H1 (cell line): ENCODE measurements at regions not wholly inside any gene's neighbourhood (a gene's known extent, or its start where the extent isn't known, plus 50 kb on each side); places are given as distances from the start of the nearest gene placed in this dataset.

ENCODE experiments used
- CTCF ChIA-PET: fragments of 300-600 bp; sonication (Branson Sonifier 250); formaldehyde crosslinking; loops from one replicate; lab custom pipeline; 2021; ENCODE audit not compliant: partially characterized antibody; lab: Charles Lee
- POLR2A ChIA-PET: fragments of 300-600 bp; sonication (Branson Sonifier 250); formaldehyde crosslinking; loops from one replicate; lab custom pipeline; 2021; ENCODE audit warnings: inconsistent platforms; ENCODE audit not compliant: partially characterized antibody; lab: Charles Lee
- DNase-seq, 2 experiments: peaks; one replicate each; pipeline versions ENCODE4 v3.0.0 to v3.0.0-alpha.2; 2010 to 2022; ENCODE audit warnings: low spot score in 2 of 2, low read depth in 1 of 2, mixed read lengths in 1 of 2
- FAIRE-seq: peaks from 2 replicates; lab custom pipeline; 2011; peaks lifted over from hg19 to GRCh38; lab: Jason Lieb, UNC
- H2AFZ ChIP-seq: 2 replicates; pipeline ENCODE4 v1.8.1; 2012; ENCODE audit warnings: low read length, inconsistent platforms
- H2AK5ac ChIP-seq: 2 replicates; pipeline ENCODE4 v1.6.1; 2013; ENCODE audit warnings: low read depth, low read length
- H2BK120ac ChIP-seq: replicated peaks from 2 replicates; pipeline ENCODE3; 2013; ENCODE audit warnings: low read depth, low read length, inconsistent platforms
- H2BK12ac ChIP-seq: 2 replicates; pipeline ENCODE4 v1.6.1; 2013; ENCODE audit warnings: low read depth, low read length
- H2BK15ac ChIP-seq: 2 replicates; pipeline ENCODE4 v1.6.1; 2013; ENCODE audit warnings: low read length
- H2BK20ac ChIP-seq: 2 replicates; pipeline ENCODE4 v1.6.1; 2013; ENCODE audit warnings: low read length
- H2BK5ac ChIP-seq: 2 replicates; pipeline ENCODE4 v1.6.1; 2013; ENCODE audit warnings: low read depth, low read length
- H3K14ac ChIP-seq: 2 replicates; pipeline ENCODE4 v1.6.1; 2013; ENCODE audit warnings: inconsistent platforms; ENCODE audit not compliant: insufficient read length
- H3K18ac ChIP-seq: 2 replicates; pipeline ENCODE4 v1.6.1; 2013; ENCODE audit warnings: low read length; ENCODE audit errors: extremely low read depth
- H3K23ac ChIP-seq: 2 replicates; pipeline ENCODE4 v1.6.1; 2013; ENCODE audit warnings: inconsistent platforms; ENCODE audit not compliant: insufficient read length
- H3K23me2 ChIP-seq: 2 replicates; pipeline ENCODE4 v1.6.1; 2013; ENCODE audit warnings: low read depth, low read length
- H3K27ac ChIP-seq: 2 replicates; pipeline ENCODE4 v1.6.1; 2011; ENCODE audit warnings: low read depth, low read length, inconsistent platforms
- H3K27me3 ChIP-seq, 4 experiments: replicated peaks in 1 of 4; 1 replicate in 1 of 4; 2 replicates in 3 of 4; pipeline versions ENCODE4 v1.6.1 to v1.8.1; 2011 to 2013; ENCODE audit warnings: low read length in 3 of 4, mild to moderate bottlenecking in 3 of 4, inconsistent platforms in 2 of 4, mixed read lengths in 2 of 4, moderate library complexity in 1 of 4; ENCODE audit not compliant: control insufficient read depth in 3 of 4, insufficient read depth in 3 of 4; ENCODE audit errors: extremely low read depth in 1 of 4
- H3K36me3 ChIP-seq, 4 experiments: 2 replicates each; pipeline versions ENCODE4 v1.6.1 to v1.8.1; 2011 to 2013; ENCODE audit warnings: mild to moderate bottlenecking in 4 of 4, low read length in 3 of 4, moderate library complexity in 2 of 4, control low read depth in 1 of 4, inconsistent platforms in 1 of 4; ENCODE audit not compliant: insufficient read depth in 4 of 4, control insufficient read depth in 2 of 4
- H3K4ac ChIP-seq: replicated peaks from 2 replicates; pipeline ENCODE3; 2013; ENCODE audit warnings: low read length, low read depth, mixed read lengths, inconsistent platforms; ENCODE audit not compliant: insufficient read length
- H3K4me1 ChIP-seq, 4 experiments: replicated peaks in 1 of 4; 1 replicate in 1 of 4; 2 replicates in 3 of 4; pipeline versions ENCODE4 v1.6.1 to v1.8.1; 2011 to 2013; ENCODE audit warnings: low read length in 3 of 4, inconsistent platforms in 2 of 4, mixed read lengths in 1 of 4; ENCODE audit not compliant: insufficient read depth in 4 of 4, control insufficient read depth in 3 of 4
- H3K4me2 ChIP-seq, 2 experiments: 2 replicates each; pipeline versions ENCODE4 v1.6.1 to v1.8.1; 2011 to 2013; ENCODE audit warnings: low read depth in 2 of 2, low read length in 2 of 2, control low read depth in 1 of 2, inconsistent platforms in 1 of 2, mild to moderate bottlenecking in 1 of 2; ENCODE audit not compliant: insufficient read depth in 1 of 2
- H3K4me3 ChIP-seq, 4 experiments: fragments of 200-600, 300-600 bp in 1 of 4; sonication (generic), shearing (Covaris generic), sonication (Bioruptor Twin) in 1 of 4; 2 replicates each; pipeline versions ENCODE4 v1.5.1 to v1.8.1; 2011 to 2016; ENCODE audit warnings: low read length in 4 of 4, low read depth in 3 of 4, control low read depth in 2 of 4, inconsistent platforms in 2 of 4, mild to moderate bottlenecking in 2 of 4, mixed read lengths in 1 of 4, moderate library complexity in 1 of 4; ENCODE audit not compliant: insufficient read depth in 2 of 4; ENCODE audit errors: extremely low read depth in 1 of 4
- H3K56ac ChIP-seq: replicated peaks from 2 replicates; pipeline ENCODE3; 2013; ENCODE audit warnings: low read depth, mild to moderate bottlenecking, mixed read lengths, low read length, inconsistent platforms; ENCODE audit not compliant: insufficient read length
- H3K79me1 ChIP-seq: 2 replicates; pipeline ENCODE4 v1.6.1; 2013; ENCODE audit warnings: low read depth, low read length, control low read depth
- H3K79me2 ChIP-seq, 2 experiments: 2 replicates each; pipeline versions ENCODE4 v1.6.1 to v1.8.1; 2012 to 2013; ENCODE audit warnings: low read length in 2 of 2, mild to moderate bottlenecking in 2 of 2, inconsistent platforms in 1 of 2; ENCODE audit not compliant: insufficient read depth in 2 of 2, control insufficient read depth in 1 of 2
- H3K9ac ChIP-seq, 4 experiments: replicated peaks in 1 of 4; 1 replicate in 1 of 4; 2 replicates in 3 of 4; pipeline versions ENCODE4 v1.6.1 to v1.8.1; 2011 to 2013; ENCODE audit warnings: low read depth in 3 of 4, low read length in 3 of 4, control low read depth in 2 of 4, mild to moderate bottlenecking in 2 of 4, moderate library complexity in 2 of 4, inconsistent platforms in 1 of 4; ENCODE audit errors: extremely low read depth in 1 of 4
- H3K9me3 ChIP-seq, 2 experiments: 2 replicates each; pipeline versions ENCODE4 v1.6.1 to v1.8.1; 2012 to 2013; ENCODE audit warnings: mild to moderate bottlenecking in 2 of 2, moderate library complexity in 2 of 2, control low read depth in 1 of 2, inconsistent platforms in 1 of 2, low read depth in 1 of 2, low read length in 1 of 2, mixed read lengths in 1 of 2; ENCODE audit not compliant: insufficient read depth in 2 of 2
- H4K20me1 ChIP-seq, 2 experiments: replicated peaks in 1 of 2; 2 replicates each; pipeline versions ENCODE3 to v1.8.1; 2011 to 2013; ENCODE audit warnings: inconsistent platforms in 2 of 2, low read length in 2 of 2, mild to moderate bottlenecking in 1 of 2; ENCODE audit not compliant: insufficient read depth in 2 of 2, control insufficient read depth in 1 of 2
- H4K5ac ChIP-seq: 2 replicates; pipeline ENCODE4 v1.6.1; 2013; ENCODE audit warnings: low read length, low read depth, mixed read lengths, inconsistent platforms; ENCODE audit not compliant: insufficient read length
- H4K8ac ChIP-seq: 2 replicates; pipeline ENCODE4 v1.8.0; 2013; ENCODE audit warnings: mild to moderate bottlenecking, moderate library complexity, low read length, inconsistent platforms; ENCODE audit not compliant: insufficient read depth; ENCODE audit errors: extremely low read depth
- H4K91ac ChIP-seq: replicated peaks from 2 replicates; pipeline ENCODE3; 2013; ENCODE audit warnings: low read length, mixed read lengths, inconsistent platforms; ENCODE audit not compliant: insufficient read length
- ASH2L ChIP-seq: fragments of 200-600, 300-600 bp; sonication (generic); IDR thresholded peaks from one replicate; pipeline ENCODE4 v1.7.1; 2017; ENCODE audit warnings: low read length
- BCL11A ChIP-seq, 2 experiments: IDR thresholded peaks; one replicate each; pipeline ENCODE4 v1.6.1; 2011; ENCODE audit warnings: low read depth in 2 of 2, low read length in 2 of 2, mild to moderate bottlenecking in 2 of 2
- CBX5 ChIP-seq: fragments of 300-800, 300-1000 bp; sonication (generic); IDR thresholded peaks from 2 replicates; pipeline ENCODE4 v1.7.1; 2016; ENCODE audit warnings: antibody characterized with exemption, low read length, low read depth
- CHD1 ChIP-seq: IDR thresholded peaks from 2 replicates; pipeline ENCODE4 v1.6.1; 2012; ENCODE audit warnings: low read depth, low read length, improper control_type of control experiment
- CTCF ChIP-seq, 3 experiments: IDR thresholded peaks; 1 replicate in 2 of 3; 2 replicates in 1 of 3; pipeline versions ENCODE4 v1.5.1 to v1.6.1; 2011; ENCODE audit warnings: low read length in 3 of 3, mild to moderate bottlenecking in 3 of 3, inconsistent platforms in 2 of 3, low read depth in 1 of 3, moderate library complexity in 1 of 3; ENCODE audit not compliant: insufficient read depth in 1 of 3; ENCODE audit errors: control extremely low read depth in 1 of 3
- EZH2 ChIP-seq: fragments of 200-600 bp; sonication (generic); IDR thresholded peaks from 2 replicates; pipeline ENCODE4 v1.7.1; 2012; ENCODE audit warnings: low read depth, mild to moderate bottlenecking, moderate library complexity, low read length, inconsistent platforms; ENCODE audit not compliant: severe bottlenecking
- HDAC6 ChIP-seq: IDR thresholded peaks from one replicate; pipeline ENCODE4 v1.7.1; 2012; ENCODE audit warnings: low read depth, mild to moderate bottlenecking, inconsistent platforms, low read length, moderate library complexity
- POLR2AphosphoS5 ChIP-seq: IDR thresholded peaks from 2 replicates; pipeline ENCODE4 v1.6.1; 2011; ENCODE audit warnings: low read depth, low read length
- SP2 ChIP-seq: IDR thresholded peaks from 2 replicates; pipeline ENCODE4 v1.6.1; 2012; ENCODE audit warnings: mild to moderate bottlenecking, low read length, inconsistent platforms
- WGBS, 2 experiments: shearing (Covaris generic) in 1 of 2; methylation state at CpG; one replicate each; pipeline versions ENCODE4 v1.1.6 to v1.1.7; 2013 to 2015; ENCODE audit warnings: low lambda C conversion rate in 2 of 2, mixed read lengths in 2 of 2, inconsistent platforms in 1 of 2, low coverage in 1 of 2, missing lambda C conversion rate in 1 of 2; ENCODE audit not compliant: insufficient replicate concordance in 2 of 2, insufficient coverage in 1 of 2, insufficient read length in 1 of 2; ENCODE audit errors: extremely low coverage in 1 of 2, missing lambda C conversion rate in 1 of 2; 5-methylcytosine and 5-hydroxymethylcytosine counted together

- 85% methylated on average over 2 of the region's 2 CpGs; no CpG with 5 or more reads in 1 of the 2 experiments for WGBS, 2 experiments
- CTCF ChIA-PET = interaction anchor here (1.2 kb wide), 1 partner anchor 508 kb away, joined by 3 read pairs; no protein-coding TSS in a partner anchor
These were observed 254.9 kb downstream of the RCHY1 start for GRCh38 chr4:75259306-75259705.

More at GRCh38 chr4:75259306-75259705, 254.9 kb downstream of the RCHY1 start:
- H4K20me1 ChIP-seq = no peaks in the 10 kb centered on the region
- H3K27me3 ChIP-seq = no peaks in the 10 kb centered on the region
- no peaks in the 10 kb centered on the region for H3K23me2 ChIP-seq
- H2BK12ac ChIP-seq = no peak overlapping the region
- FAIRE-seq (no peak), DNase-seq (no peak)
- no peak overlapping the region for H2BK5ac ChIP-seq
- H3K9ac ChIP-seq = no peak overlapping the region
- H3K4ac ChIP-seq = no peak overlapping the region
- no peak overlapping the region for H3K23ac ChIP-seq
- H2BK120ac ChIP-seq = no peak overlapping the region
- H3K56ac ChIP-seq = no peak overlapping the region
- no peak overlapping the region for H4K5ac ChIP-seq
- TF ChIP-seq CBX5 (no peak), HDAC6 (no peak), ASH2L (no peak), CHD1 (no peak), POLR2AphosphoS5 (no peak), SP2 (no peak), EZH2 (no peak), BCL11A (IDR thresholded peaks at IDR 0.05; ENCODE audit: low read depth in 2 of 2, low read length in 2 of 2) (no peak), CTCF (IDR thresholded peaks at IDR 0.05; ENCODE audit: control extremely low read depth in 1 of 3, insufficient read depth in 1 of 3, low read depth in 1 of 3, low read length in 3 of 3) (no peak)
- H3K4me2 ChIP-seq = no peak overlapping the region
- POLR2A ChIA-PET = no interaction called here
- no peak overlapping the region for H2BK15ac ChIP-seq
- H3K27ac ChIP-seq = no peak overlapping the region
- H3K4me1 ChIP-seq = no peaks in the 10 kb centered on the region
- no peaks in the 10 kb centered on the region for H3K9me3 ChIP-seq
- no peak overlapping the region for H4K91ac ChIP-seq
- no peak overlapping the region for H3K14ac ChIP-seq
- H3K79me2 ChIP-seq = no peaks in the 10 kb centered on the region
- H4K8ac ChIP-seq = no peak overlapping the region; the same call in 1 of the 2 replicates
- no peaks in the 10 kb centered on the region for H3K79me1 ChIP-seq
- no peak overlapping the region for H3K18ac ChIP-seq
- no peak overlapping the region for H3K4me3 ChIP-seq
- H2BK20ac ChIP-seq = no peak overlapping the region
- H3K36me3 ChIP-seq = no peaks in the 10 kb centered on the region
- no peak overlapping the region for H2AK5ac ChIP-seq
- no peak overlapping the region for H2AFZ ChIP-seq
